HepG2 (cell line): ENCODE measurements at regions not wholly inside any gene's neighbourhood (a gene's known extent, or its start where the extent isn't known, plus 50 kb on each side); places are given as distances from the start of the nearest gene placed in this dataset.
A peak's percentile ranks its signal among the peaks of the same experiment; 100 is the strongest.

Experiments used
- CBFB ChIP-seq: sonication (generic); formaldehyde crosslinking; IDR thresholded peaks from 2 replicates; pipeline ENCODE4 v1.4.0; 2020; ENCODE audit warnings: missing genetic modification reagents
- CCDC6 ChIP-seq: sonication (generic); formaldehyde crosslinking; IDR thresholded peaks from 2 replicates; pipeline ENCODE4 v1.8.1; 2022; ENCODE audit warnings: mild to moderate bottlenecking, missing genetic modification reagents, moderate library complexity
- ELF3 ChIP-seq: IDR thresholded peaks from 2 replicates; pipeline ENCODE4 v1.6.1; 2016; ENCODE audit warnings: missing genetic modification reagents, missing compliant biosample characterization
- ETV5 ChIP-seq: IDR thresholded peaks from 2 replicates; pipeline ENCODE4 v1.6.1; 2018; ENCODE audit warnings: missing biosample characterization, missing genetic modification reagents, inconsistent platforms, borderline replicate concordance
- FOSL1 ChIP-seq: sonication (generic); formaldehyde crosslinking; IDR thresholded peaks from 2 replicates; pipeline ENCODE4 v1.9.0; 2021; ENCODE audit warnings: missing genetic modification reagents, borderline replicate concordance
- HMGXB4 ChIP-seq, 2 experiments: sonication (generic) in 1 of 2; formaldehyde crosslinking in 1 of 2; IDR thresholded peaks; 2 replicates each; pipeline versions ENCODE4 v1.4.0 to v1.6.1; 2018 to 2020; ENCODE audit warnings: missing genetic modification reagents in 2 of 2, borderline replicate concordance in 1 of 2, low read depth in 1 of 2, mild to moderate bottlenecking in 1 of 2, missing biosample characterization in 1 of 2
- IKZF4 ChIP-seq: sonication (generic); formaldehyde crosslinking; IDR thresholded peaks from 2 replicates; pipeline ENCODE4 v1.5.1; 2020; ENCODE audit warnings: borderline replicate concordance, mild to moderate bottlenecking, low read depth, missing genetic modification reagents; ENCODE audit errors: not compliant biosample characterization
- KDM2A ChIP-seq: sonication (generic); formaldehyde crosslinking; IDR thresholded peaks from 2 replicates; pipeline ENCODE4 v1.4.0; 2020; ENCODE audit warnings: low read depth, missing genetic modification reagents, borderline replicate concordance
- PPARG ChIP-seq: conservative IDR thresholded peaks from 2 replicates; pipeline ENCODE4 v1.6.1; 2016; ENCODE audit warnings: missing biosample characterization, missing genetic modification reagents
- RFX1 ChIP-seq: fragments of 450-650 bp; IDR thresholded peaks from 2 replicates; pipeline ENCODE4 v1.6.1; 2017
- SOX6 ChIP-seq, 2 experiments: fragments of 450-650 bp in 1 of 2; sonication (generic) in 1 of 2; formaldehyde crosslinking in 1 of 2; IDR thresholded peaks; 2 replicates each; pipeline versions ENCODE4 v1.4.0 to v1.6.1; 2017 to 2020; ENCODE audit warnings: antibody characterized with exemption in 1 of 2, mild to moderate bottlenecking in 1 of 2, missing genetic modification reagents in 1 of 2
- TERF1 ChIP-seq: sonication (generic); formaldehyde crosslinking; IDR thresholded peaks from 2 replicates; pipeline ENCODE4 v1.8.0; 2022; ENCODE audit warnings: mild to moderate bottlenecking, missing genetic modification reagents, moderate library complexity
- ZIK1 ChIP-seq: sonication (generic); formaldehyde crosslinking; IDR thresholded peaks from 2 replicates; pipeline ENCODE4 v1.5.0; 2020; ENCODE audit warnings: mild to moderate bottlenecking, low read depth, missing genetic modification reagents, borderline replicate concordance
- ZKSCAN5 ChIP-seq: sonication (generic); formaldehyde crosslinking; IDR thresholded peaks from 2 replicates; pipeline ENCODE4 v1.5.1; 2020; ENCODE audit warnings: mild to moderate bottlenecking, missing genetic modification reagents
- ZNF207 ChIP-seq: fragments of 450-650 bp; IDR thresholded peaks from 2 replicates; pipeline ENCODE4 v1.6.1; 2016; ENCODE audit warnings: antibody characterized with exemption, borderline replicate concordance
- ZNF281 ChIP-seq: sonication (generic); formaldehyde crosslinking; IDR thresholded peaks from 2 replicates; pipeline ENCODE4 v1.4.0; 2020; ENCODE audit warnings: missing genetic modification reagents, borderline replicate concordance
- ZNF430 ChIP-seq: sonication (generic); formaldehyde crosslinking; IDR thresholded peaks from 2 replicates; pipeline ENCODE4 v1.9.0; 2021; ENCODE audit warnings: mild to moderate bottlenecking, missing genetic modification reagents
- ZNF572 ChIP-seq: sonication (generic); formaldehyde crosslinking; IDR thresholded peaks from 2 replicates; pipeline ENCODE4 v1.5.1; 2020; ENCODE audit warnings: mild to moderate bottlenecking, missing genetic modification reagents
- ZNF709 ChIP-seq: sonication (generic); formaldehyde crosslinking; IDR thresholded peaks from 2 replicates; pipeline ENCODE4 v1.5.0; 2020; ENCODE audit warnings: mild to moderate bottlenecking, missing genetic modification reagents
- ZNF775 ChIP-seq: sonication (generic); formaldehyde crosslinking; IDR thresholded peaks from 2 replicates; pipeline ENCODE4 v1.4.0; 2020; ENCODE audit warnings: missing genetic modification reagents, mild to moderate bottlenecking, moderate library complexity, borderline replicate concordance

GRCh38 chr1:219310181-219310728 lies 136.6 kb downstream of the LYPLAL1 start (continued):
- no peak for TF ChIP-seq SOX6 (IDR thresholded peaks at IDR 0.05)
- peak; percentile 94 for TF ChIP-seq SOX6 (CRISPR knock-in tag; IDR thresholded peaks at IDR 0.05)
- peak; percentile 70 for TF ChIP-seq ELF3
- TF ChIP-seq ZNF572 (CRISPR knock-in tag): no peak
- TF ChIP-seq ETV5 (CRISPR knock-in tag): peak; percentile 94
- TF ChIP-seq ZNF430: no peak
- TF ChIP-seq ZNF709 (CRISPR knock-in tag): no peak
- no peak; the same call in 1 of the 2 replicates for TF ChIP-seq CBFB (CRISPR knock-in tag)
- TF ChIP-seq ZNF775 (CRISPR knock-in tag): no peak
- no peak for TF ChIP-seq IKZF4 (CRISPR knock-in tag)
- TF ChIP-seq RFX1: no peak
- no peak for TF ChIP-seq ZIK1 (CRISPR knock-in tag)
- no peak for TF ChIP-seq ZNF207
- TF ChIP-seq ZKSCAN5 (CRISPR knock-in tag): no peak; the same call in 1 of the 2 replicates
- no peak for TF ChIP-seq KDM2A (CRISPR knock-in tag)
- peak; percentile 85 for TF ChIP-seq FOSL1 (CRISPR knock-in tag)
- no peak for TF ChIP-seq CCDC6 (CRISPR knock-in tag)
- TF ChIP-seq PPARG (CRISPR knock-in tag): peak; percentile 77
- no peak for TF ChIP-seq TERF1 (CRISPR knock-in tag)
- TF ChIP-seq ZNF281 (CRISPR knock-in tag): peak; percentile 35; the same call in 1 of the 2 replicates
- TF ChIP-seq HMGXB4 (CRISPR knock-in tag; IDR thresholded peaks at IDR 0.05; ENCODE audit: borderline replicate concordance in 1 of 2, low read depth in 1 of 2): peak in 1 of 2 experiments; percentile 23; a peak in 1 of 4 replicates
